Inflammatory macrophage (primary cell): ENCODE measurements at regions not wholly inside any gene's neighbourhood (a gene's known extent, or its start where the extent isn't known, plus 50 kb on each side); places are given as distances from the start of the nearest gene placed in this dataset.
A peak's percentile ranks its signal among the peaks of the same experiment; 100 is the strongest.
"Not testable (repeated sequence)": the region's sequence is repeated elsewhere in the genome, so short reads cannot be mapped to it uniquely, and the experiment has no call there.

Experiments
- DNase-seq, 2 donors: peaks; one replicate each; pipeline ENCODE4 v3.0.0-alpha.2; 2020 to 2022

DNA sequence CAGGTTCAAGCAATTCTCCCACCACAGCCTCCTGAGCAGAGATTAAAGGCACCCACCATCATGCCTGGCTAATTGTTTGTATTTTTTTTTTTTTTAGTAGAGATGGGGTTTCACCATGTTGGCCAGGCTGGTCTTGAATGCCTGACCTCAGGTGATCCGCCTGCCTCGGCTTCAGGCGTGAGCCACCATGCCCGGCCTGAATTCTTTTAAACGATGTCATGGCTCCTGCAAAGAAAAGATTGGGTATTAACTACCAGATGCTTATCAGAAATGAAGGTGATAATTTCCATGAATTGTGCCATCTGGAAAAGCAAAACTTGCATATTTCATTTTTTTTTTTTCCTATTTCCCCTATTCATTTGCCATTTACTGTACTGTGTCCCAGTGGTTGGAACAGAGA is 195.7 kb upstream of the IGFBP7 start:
- no peak for DNase-seq

DNA sequence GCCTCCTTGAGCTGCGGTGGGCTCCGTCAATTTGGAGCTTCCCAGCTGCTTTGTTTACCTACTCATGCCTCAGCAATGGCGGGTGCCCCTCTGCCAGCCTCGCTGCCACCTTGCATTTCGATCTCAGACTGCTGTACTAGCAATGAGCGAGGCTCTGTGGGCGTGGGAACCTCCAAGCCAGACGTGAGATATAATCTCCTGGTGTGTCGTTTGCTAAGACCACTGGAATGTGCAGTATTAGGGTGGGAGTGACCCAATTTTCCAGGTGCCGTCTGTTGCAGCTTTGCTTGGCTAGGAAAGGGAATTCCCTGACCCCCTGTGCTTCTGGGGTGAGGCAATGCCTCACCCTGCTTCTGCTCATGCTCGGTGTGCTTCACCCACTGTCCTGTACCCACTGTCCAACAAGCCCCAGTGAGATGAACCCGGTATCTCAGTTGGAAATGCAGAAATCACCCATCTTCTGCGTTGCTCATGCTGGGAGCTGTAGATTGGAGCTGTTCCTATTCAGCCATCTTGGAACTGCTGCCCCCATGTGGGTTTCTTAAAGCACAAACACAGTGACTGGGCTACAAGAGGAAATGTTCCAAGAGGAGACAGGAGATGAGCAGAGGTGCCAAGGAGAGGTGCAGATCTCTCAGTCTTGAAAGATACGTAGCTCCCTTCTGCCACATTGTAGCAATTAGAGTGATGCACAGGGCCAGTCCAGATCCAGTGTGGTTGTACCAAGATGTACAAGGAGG is 193.0 kb upstream of the IGFBP7 start:
- no peak for DNase-seq

DNA sequence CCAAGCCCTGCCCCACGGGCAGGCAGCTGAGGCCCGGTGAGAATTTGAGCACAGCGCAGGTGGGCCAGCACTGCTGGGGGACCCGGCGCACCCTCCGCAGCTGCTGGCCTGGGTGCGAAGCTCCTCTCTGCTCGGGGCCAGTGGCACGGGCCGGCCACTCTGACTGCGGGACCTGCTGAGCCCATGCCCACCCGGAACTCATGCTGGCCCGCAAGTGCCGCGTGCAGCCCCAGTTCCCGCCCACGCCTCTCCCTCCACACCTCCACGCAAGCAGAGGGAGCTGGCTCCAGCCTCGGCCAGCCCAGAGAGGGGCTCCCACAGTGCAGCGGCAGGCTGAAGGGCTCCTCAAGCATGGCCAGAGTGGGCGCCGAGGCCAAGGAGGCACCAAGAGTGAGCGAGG is 190.1 kb upstream of the IGFBP7 start:
- not testable (repeated sequence) for DNase-seq

DNA sequence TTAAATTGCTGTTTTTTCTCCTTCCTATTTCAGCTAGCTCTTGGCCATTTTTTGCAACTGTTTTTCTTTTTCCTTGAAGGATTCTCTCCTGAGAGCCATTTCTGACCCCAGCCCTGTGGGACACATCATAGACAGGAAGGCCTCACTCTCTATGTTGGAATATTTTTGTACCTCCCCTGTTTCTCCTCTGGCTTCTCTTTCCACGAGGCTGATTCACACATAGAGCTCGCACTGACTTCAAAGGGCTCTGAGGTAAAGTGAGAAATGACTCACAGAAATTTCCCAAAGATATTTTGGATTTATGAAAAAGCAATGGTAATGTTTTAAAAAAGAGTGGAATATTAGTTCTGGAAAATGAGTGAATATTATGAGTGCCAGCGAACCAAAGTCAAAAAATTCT is 181.7 kb upstream of the IGFBP7 start:
- no peak for DNase-seq

DNA sequence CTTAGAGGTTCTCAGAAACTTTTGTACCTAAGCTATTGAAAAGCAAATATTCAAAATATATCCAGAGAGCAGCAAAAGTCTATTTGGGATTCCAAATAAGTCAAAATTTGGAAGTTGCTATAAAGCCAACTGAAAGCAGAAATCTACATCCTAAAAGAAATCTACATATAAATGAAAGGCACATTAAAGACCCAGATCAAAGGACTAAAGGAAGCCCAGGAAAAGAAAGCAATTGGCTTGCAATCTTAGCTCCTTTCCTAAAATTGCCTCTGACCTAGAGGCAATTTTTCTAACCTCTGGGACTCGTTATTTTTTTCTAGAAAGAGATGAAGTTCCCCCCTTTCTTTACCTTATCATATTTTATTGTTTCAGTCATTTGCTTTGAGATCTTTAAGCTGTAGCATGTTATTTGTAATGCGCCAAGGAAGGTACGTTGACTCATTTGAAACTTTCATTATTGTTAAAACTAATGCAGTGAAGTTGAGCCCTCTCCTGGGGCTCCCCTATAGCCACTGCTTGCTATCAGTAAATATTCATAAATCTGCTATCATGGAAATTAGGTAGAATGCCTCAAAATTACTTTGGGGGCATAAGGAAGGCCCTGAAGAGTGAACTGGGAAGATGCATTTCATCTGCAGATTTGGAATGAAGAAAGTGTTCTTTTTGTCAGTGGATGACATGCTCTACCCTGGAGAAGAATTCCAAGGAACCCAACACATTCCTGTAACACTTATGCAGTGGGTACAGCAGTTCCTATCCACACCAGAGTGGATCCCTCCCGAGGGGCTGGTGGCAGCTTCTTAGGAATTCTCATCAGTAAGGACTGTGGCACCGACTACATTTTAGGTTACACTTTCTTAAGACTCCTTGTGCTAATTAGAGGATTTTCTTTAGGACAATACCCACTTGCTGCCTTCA is 177.8 kb upstream of the IGFBP7 start:
- no peak for DNase-seq

DNA sequence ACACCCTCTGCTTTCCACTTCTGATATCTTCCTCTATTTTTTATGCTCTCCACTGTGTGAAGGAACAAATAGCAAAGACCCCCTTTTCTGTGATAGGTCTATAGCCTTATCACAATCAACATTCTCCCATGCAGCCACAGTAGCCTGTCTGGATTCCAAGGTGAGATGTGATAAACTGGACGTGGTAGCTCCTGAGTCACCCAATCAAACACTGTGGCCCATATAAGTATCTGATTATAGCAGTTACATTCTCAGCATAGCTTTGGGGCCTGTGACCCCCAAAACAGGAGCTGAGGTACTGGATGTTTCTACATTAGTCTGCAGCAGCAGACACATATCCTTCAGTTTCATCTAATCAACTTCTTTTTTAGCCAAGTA is 172.7 kb upstream of the IGFBP7 start:
- DNase-seq: no peak

DNA sequence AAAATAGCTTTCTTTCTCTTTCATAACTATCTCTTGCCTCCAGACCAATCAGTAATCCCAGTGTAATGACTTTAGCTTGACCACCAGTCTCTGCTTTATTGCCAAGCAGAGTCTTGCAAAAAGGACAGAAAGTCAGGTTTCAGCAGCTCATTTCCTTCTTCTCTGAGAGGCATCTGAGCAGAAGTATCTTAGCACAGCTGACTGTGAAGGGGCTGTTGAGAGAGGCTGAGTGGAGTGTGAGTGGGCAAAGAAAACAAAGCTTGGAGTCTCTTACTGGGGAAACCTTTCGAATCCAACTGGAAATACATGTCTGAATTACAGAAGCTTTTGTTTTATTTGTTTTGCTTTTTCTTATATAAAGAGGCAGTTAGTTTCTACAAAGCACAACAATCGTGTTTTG is 170.3 kb upstream of the IGFBP7 start:
- DNase-seq: no peak

DNA sequence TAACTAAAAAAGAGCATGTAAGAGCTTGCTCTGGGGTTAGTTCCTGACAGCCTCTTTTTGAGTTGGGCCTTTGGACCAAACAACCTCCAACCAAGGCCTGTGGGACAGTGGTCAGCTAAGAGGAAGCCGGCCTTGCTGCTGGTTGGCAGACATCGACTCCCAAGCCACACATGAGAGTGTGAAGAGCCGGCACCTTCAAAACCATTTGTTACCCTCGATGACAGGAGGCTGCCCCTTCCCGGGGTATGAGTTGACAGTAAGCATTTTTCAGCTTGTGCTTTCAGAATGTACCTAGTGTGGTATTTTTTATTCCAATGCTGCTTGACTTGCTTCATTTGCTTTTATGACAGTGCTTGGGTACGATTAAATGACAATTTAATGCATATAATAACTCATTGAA is 168.6 kb upstream of the IGFBP7 start:
- no peak for DNase-seq

DNA sequence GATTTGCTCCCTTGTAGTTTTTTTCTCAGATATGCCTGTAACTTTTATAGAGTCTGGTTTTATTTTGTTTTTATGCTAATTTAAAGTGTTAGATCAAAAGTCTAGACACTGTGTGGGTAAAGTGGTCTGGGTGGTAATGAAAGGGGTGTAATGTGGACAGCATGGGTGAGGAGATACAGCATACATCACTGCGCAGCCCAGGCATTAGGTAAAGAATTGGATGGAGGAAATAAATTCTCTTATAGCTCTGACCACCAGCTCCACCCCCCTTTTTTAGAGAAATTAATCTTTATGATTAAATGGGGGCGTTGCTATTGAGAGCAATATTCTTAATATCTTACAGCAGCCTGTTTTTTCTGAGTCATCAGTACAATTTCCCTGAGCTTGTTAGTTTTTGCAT is 163.9 kb upstream of the IGFBP7 start:
- DNase-seq: no peak

DNA sequence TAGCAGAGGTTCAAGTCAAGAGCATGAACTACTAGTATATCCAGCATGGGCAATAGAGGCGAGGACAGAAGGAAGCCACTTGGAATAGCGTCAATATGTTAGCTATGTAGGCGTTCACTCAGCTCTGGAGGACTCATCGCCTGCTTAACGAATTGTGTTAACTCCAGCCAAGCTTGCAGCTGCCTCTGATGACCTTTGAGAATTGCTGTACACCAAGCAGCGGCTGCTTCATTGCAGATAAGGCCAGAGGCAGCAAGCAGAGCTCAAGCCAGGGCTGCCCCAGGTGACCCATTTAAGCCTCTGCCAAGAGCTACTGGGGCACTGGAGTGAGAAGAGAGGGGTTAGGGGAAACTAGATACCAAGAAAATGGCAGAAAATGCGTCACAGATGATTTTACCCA is 160.2 kb upstream of the IGFBP7 start:
- DNase-seq: no peak

DNA sequence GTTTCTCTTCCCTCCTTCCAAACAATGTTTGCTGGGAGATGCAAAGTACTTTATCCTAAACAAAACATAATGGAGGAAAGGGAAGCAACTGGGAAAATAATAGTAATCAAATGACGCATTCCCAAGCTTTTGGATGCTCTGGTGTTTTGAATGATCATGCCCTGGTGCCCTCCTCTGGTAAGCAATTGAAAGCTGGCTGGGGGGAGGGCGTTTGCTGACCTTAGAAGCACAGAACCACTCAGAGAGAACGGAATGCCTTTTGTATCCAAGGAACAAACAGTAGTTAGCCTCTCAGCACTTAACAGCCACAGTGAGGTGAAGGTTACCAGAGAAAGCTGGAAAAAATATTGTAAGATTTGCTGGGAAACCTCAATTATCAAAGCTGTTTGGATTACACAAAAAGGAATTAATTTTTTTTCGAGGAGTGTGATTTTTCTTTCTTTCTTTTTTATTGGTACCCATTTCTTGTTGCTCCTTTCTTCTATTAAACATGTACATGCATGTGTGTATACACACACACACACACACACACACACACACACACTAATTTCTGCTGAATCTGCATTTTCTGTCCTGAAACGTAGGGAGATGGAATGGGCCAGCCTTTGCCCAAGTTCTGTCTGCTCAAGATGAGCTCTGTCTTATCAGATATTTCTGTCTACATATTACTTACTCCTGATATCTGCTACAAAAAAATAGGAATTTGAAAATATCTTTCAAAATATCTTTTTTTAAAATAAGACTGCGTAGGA is 155.8 kb upstream of the IGFBP7 start:
- DNase-seq: no peak

DNA sequence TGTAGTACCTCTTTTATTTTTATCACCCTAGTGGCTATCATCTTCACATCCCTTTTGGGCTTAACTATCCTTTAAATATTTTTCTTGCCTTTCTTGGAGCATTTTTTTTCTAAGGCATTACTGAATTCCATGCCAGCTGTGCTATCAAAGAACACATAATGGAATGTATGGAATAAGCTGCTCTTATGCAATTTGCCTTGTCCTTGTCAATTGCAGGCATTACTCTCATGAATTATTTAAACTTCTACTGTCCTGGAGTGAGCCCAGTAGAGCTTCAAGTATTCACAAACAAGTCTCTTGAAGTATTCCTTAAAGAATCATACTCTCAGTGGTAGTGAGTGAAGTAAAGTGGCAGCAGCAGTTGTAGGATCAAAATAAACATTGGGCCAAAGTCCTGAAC is 144.6 kb upstream of the IGFBP7 start:
- DNase-seq: no peak

DNA sequence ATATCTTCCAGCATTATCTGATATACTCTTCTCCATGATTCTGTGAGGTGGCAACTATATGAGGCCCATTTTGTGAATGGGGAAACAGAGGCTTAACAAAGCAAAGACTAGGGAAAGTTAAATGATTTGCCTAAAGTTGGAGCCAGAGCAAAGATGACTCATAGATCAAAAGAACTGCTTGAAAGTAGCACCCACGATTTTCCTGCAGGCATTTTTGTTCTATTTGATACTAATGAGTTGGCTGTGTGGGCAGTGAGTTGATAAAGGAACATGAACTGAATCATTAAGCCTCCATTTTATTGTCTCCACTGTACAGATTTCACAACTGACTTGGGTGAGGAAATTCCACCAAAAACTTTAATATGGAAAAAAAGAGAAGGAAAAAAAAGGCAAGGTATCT is 138.9 kb upstream of the IGFBP7 start:
- DNase-seq: no peak

DNA sequence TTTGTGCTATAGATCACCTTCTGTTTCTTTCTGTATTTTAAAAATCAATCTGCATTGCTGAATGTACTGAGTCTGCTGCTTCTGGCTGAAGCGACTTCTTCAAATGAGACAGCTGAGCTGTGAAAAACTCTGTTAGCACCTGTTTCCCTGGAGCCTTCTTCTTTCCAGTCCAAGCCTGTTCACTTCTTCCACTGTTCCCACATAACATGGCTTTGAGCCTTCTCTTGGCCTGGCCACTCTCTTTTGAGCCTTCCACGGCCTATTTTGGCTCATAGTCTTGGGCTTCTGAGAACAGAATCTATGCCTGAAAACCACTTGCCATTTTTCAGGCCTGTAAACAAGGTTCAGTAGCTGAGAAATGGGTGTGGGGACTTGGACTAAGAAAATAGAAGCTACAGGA is 132.9 kb upstream of the IGFBP7 start:
- no peak for DNase-seq

DNA sequence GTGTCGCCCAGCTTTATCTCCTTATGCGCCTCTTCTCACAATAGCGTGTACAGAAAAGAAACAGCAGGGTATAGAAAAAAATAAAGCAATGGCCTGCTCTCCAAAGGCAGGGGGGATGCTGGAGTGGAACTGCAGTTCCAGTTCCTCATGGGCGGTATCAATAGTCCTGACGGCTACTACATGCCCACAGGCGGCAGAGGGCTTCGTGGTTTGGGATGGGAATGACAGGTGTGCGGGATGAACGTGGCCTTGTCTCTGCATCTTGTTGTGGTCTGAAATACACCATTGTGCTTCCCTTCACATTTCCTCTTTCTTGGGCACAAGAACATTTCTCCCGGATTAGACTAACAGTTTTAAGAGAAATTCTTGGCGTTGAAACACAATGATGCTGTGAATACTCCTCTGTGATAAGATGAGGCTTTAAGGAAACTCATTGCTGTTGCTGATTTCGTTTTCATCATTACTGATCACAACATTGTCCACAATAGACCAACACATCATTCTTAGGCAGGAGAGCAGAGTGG is 124.1 kb upstream of the IGFBP7 start:
- DNase-seq: no peak

DNA sequence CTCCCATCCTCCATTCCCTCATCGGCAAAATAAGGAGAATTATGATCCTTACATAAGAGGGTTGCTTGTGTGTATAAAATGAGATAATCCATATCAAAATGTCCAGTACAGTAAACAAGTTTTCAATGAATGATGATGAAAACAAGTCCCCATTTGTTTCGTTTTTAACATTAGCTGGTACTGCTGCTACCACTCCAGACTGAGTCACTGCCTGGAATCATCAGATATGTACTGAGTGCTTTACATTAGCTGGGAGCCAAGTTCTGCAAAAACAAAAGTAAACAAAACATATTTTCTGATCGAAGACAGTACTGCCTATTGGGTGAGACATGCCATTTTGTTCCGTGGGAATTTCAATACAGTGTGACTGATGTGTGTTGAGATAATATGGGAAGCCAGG is 123.2 kb upstream of the IGFBP7 start:
- no peak for DNase-seq

DNA sequence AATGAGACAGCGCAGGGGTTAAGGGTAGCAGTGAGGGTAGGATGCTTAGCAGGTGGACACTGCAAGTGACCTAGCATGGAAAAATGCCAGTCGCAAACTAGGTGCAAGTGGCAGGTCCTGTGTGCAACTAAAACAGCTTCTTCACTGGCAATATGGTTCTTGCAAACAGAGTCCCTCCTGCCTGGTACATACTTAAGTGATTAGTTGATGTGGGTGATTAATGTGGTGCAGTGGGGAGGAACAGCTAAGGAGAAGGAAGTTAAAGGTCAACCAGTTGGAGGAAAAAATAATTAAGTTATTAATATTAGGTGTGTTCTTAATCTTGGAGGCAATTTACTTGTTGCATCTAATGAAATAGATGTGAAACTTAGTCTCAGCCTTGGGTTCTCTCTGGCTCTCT is 121.6 kb upstream of the IGFBP7 start:
- DNase-seq: no peak

DNA sequence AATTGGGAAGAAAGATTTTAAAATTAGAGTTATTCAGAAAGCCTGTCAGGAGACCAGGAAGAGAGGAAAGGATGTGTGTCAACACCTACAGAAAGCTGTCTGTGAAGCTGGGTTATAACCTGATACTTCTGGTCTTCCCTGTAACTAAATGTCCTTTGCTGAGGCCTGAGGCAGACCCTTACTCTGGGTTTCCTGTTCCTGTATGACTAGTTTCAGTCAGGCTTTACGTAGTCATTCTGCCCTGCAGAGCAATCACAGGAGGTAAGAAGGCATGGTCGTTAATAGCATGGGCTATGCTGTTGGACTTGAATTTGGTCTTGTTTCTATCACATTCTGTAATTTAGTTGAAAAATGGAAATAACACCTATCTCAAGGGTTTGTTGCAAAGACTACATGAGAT is 110.5 kb upstream of the IGFBP7 start:
- no peak for DNase-seq

DNA sequence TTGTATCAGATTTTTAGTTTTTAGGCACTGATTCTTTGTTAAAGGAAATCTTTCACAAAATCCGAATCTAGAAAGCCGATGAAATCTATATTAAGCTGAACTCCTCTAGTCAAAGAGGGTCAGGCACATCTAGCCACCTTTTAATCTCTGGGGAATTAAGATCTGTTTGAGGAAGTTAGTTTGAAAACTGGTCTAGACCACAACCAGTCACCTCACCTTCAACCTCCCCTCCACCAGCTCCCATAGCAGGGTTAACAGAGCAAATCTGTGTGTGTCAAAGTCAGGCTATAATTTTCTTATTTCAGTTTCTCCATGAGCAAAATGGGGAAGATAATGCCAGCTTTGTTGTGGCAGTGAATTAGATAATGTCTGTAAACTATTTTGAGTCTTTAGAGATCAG is 110.0 kb upstream of the IGFBP7 start:
- DNase-seq: no peak

DNA sequence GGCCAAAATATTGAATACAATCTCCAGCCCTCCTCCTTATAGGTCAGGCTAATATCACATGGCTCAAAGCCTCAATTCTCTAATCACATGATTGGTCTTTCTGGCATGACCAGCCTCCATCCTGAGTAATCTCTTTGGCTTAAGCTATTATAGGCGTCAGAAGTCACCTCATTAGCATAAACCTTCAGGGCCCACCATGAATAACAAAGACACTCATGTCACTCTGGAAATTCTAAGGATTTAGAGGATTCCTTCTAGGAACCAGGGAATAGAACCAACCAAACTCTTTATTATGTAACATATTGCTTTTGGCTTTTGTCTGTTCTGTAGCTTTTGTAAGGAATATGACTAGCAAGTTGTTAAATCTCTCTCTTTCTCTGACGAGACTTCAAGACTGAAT is 109.2 kb upstream of the IGFBP7 start:
- DNase-seq: no peak

DNA sequence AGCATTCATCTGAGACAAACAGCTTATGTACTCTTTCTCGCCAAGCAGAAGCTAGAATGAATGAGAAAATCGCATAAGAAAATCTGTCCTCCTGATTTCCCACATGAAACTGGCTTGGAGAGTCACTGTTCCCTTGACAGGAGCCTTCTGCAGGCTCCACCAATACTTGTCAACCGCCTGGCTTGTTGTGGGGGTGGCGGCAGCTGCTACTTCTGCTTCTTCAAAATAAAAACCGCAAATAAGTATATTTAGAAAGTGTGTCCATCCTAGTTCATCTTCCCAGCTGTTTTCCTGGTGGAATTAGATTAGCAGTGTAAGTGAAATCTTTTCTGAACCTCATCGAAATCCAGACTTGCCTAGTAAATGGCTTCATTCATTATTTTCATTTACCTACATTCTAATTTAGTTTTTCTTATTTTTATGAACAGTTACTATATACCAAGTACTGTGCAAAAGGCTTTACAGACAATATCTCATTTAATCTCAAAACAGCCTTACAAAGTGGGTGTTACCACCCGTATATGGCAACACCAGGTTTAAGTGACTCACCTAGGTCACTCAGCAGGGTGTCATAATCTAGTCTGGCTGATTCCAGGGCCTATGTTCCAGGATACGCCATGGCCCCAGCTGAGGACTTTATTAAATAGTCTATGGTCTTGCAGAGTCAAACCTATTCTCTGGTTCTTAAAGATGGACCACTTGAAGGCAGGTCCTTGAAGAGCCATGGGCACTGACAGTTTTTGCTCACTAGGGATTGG is 104.6 kb upstream of the IGFBP7 start:
- DNase-seq: peak in 1 of 2 donors; percentile 9

DNA sequence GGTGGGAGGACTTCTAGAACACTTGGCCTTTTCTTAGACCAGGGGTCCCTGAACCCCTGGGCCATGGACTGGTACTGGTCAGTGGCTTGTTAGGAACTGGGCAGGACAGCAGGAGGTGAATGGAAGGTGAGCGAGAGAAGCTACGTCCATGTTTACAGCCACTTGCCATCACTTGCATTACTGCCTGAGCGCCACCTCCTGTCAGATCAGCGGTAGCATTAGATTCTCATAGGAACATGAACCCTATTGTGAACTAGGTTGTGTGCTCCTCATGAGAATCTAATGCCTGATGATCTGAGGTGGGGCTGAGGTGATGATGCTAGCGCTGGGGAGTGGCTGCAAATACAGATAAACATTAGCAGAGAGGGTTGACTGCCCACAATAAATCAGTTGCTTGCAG is 100.9 kb upstream of the IGFBP7 start:
- DNase-seq: no peak

DNA sequence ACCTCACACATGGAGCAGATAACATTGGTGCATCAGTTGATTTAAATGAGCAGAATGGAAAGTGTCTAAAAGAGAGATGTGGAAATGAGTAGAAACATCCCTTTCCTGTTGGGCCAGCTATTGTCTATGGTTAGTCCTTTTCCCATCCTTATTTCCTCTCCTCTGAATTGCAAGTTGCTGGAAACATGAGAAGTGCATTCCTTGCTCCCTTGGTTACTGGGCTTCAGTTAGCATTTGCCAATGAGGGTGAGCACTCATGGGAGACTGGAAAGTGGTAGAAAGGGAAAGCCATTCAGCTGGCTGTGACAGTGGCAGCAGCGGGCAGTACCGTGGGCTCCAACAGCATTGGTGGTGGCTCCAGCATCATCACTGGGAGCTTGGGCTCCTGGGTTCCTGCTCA is 96.0 kb upstream of the IGFBP7 start:
- no peak for DNase-seq
